SU-DHL-6 (cell line): ENCODE measurements at regions not wholly inside any gene's neighbourhood (a gene's known extent, or its start where the extent isn't known, plus 50 kb on each side); places are given as distances from the start of the nearest gene placed in this dataset.
"Not testable (repeated sequence)": the region's sequence is repeated elsewhere in the genome, so short reads cannot be mapped to it uniquely, and the experiment has no call there.

ENCODE experiments used
- H2AFZ ChIP-seq: fragments of 200-600 bp; sonication (generic); 2 replicates; pipeline ENCODE4 v1.6.1; 2014; ENCODE audit warnings: low read depth, mild to moderate bottlenecking, moderate library complexity, mixed read lengths, antibody characterized with exemption, low read length; ENCODE audit not compliant: severe bottlenecking
- H3F3A ChIP-seq: fragments of 200-600 bp; shearing (Covaris generic); 2 replicates; pipeline ENCODE4 v1.6.0; 2016; ENCODE audit warnings: antibody characterized with exemption, mild to moderate bottlenecking; ENCODE audit not compliant: insufficient read depth
- H3K27ac ChIP-seq: fragments of 200-600 bp; sonication (generic); 2 replicates; pipeline ENCODE4 v1.5.1; 2016; ENCODE audit warnings: low read depth, mild to moderate bottlenecking, low read length, moderate library complexity, mixed read lengths
- H3K27me3 ChIP-seq: fragments of 200-600 bp; sonication (generic), shearing (Covaris generic); 2 replicates; pipeline ENCODE4 v1.6.0; 2014; ENCODE audit warnings: mild to moderate bottlenecking, low read length
- H3K36me3 ChIP-seq: fragments of 200-600 bp; sonication (generic); 2 replicates; pipeline ENCODE4 v1.6.1; 2014; ENCODE audit warnings: mild to moderate bottlenecking, low read length, mixed read lengths
- H3K4me2 ChIP-seq: fragments of 300-600, 200-600 bp; shearing (Covaris generic), sonication (generic); 2 replicates; pipeline ENCODE4 v1.6.0; 2014; ENCODE audit warnings: low read length, low read depth, mild to moderate bottlenecking; ENCODE audit not compliant: poor library complexity, severe bottlenecking
- H3K4me3 ChIP-seq: fragments of 200-600 bp; sonication (generic); 2 replicates; pipeline ENCODE4 v1.5.1; 2014; ENCODE audit warnings: antibody characterized with exemption, low read length, mild to moderate bottlenecking, mixed read lengths; ENCODE audit not compliant: insufficient read depth, poor library complexity, severe bottlenecking
- H3K79me2 ChIP-seq: fragments of 200-600 bp; sonication (generic); 2 replicates; pipeline ENCODE4 v1.6.1; 2014; ENCODE audit warnings: mild to moderate bottlenecking, low read length, moderate library complexity; ENCODE audit not compliant: insufficient read depth
- H3K9ac ChIP-seq: fragments of 200-600 bp; sonication (generic); 2 replicates; pipeline ENCODE4 v1.7.0; 2014; ENCODE audit warnings: mild to moderate bottlenecking, low read length
- H3K9me2 ChIP-seq: fragments of 200-600 bp; sonication (generic); replicated peaks from 2 replicates; pipeline ENCODE4 v1.6.1; 2014; ENCODE audit warnings: low read length; ENCODE audit not compliant: insufficient read depth
- H3K9me3 ChIP-seq: fragments of 200-600 bp; sonication (generic); 2 replicates; pipeline ENCODE4 v1.6.1; 2014; ENCODE audit warnings: low read length, mixed read lengths; ENCODE audit not compliant: insufficient read depth
- H4K20me1 ChIP-seq: fragments of 200-600 bp; sonication (generic); 2 replicates; pipeline ENCODE4 v1.6.1; 2014; ENCODE audit warnings: low read depth, mild to moderate bottlenecking, antibody characterized with exemption, low read length, moderate library complexity, mixed read lengths
- EZH2phosphoT487 ChIP-seq: fragments of 200-600 bp; sonication (generic), shearing (Covaris generic); conservative IDR thresholded peaks from 2 replicates; pipeline ENCODE4 v1.6.1; 2018; ENCODE audit warnings: mild to moderate bottlenecking, antibody characterized with exemption, low read length, moderate library complexity, mixed read lengths
- TF ChIP-seq, protein P1 (sequence below): fragments of 200-600 bp; sonication (generic); IDR thresholded peaks from one replicate; pipeline ENCODE4 v1.5.1; 2017; ENCODE audit warnings: antibody characterized with exemption, mild to moderate bottlenecking, low read length, moderate library complexity; ENCODE audit not compliant: insufficient read depth, poor library complexity, severe bottlenecking

GRCh38 chr6:86756640-86757229 is 180.6 kb upstream of the HTR1E start:
- no peaks in the 10 kb centered on the region for H3K79me2 ChIP-seq
- no peaks in the 10 kb centered on the region for H3K27me3 ChIP-seq
- no peaks in the 10 kb centered on the region for H3K36me3 ChIP-seq
- no peak overlapping the region for H2AFZ ChIP-seq
- no peak overlapping the region for H3K4me3 ChIP-seq
- H3K9ac ChIP-seq = no peak overlapping the region
- H4K20me1 ChIP-seq = no peaks in the 10 kb centered on the region
- no peaks in the 10 kb centered on the region for H3K9me2 ChIP-seq
- H3F3A ChIP-seq = no peaks in the 10 kb centered on the region
- H3K27ac ChIP-seq = no peak overlapping the region
- H3K4me2 ChIP-seq = no peak overlapping the region
- TF ChIP-seq EZH2phosphoT487 = no peak
- TF ChIP-seq, protein P1, sequence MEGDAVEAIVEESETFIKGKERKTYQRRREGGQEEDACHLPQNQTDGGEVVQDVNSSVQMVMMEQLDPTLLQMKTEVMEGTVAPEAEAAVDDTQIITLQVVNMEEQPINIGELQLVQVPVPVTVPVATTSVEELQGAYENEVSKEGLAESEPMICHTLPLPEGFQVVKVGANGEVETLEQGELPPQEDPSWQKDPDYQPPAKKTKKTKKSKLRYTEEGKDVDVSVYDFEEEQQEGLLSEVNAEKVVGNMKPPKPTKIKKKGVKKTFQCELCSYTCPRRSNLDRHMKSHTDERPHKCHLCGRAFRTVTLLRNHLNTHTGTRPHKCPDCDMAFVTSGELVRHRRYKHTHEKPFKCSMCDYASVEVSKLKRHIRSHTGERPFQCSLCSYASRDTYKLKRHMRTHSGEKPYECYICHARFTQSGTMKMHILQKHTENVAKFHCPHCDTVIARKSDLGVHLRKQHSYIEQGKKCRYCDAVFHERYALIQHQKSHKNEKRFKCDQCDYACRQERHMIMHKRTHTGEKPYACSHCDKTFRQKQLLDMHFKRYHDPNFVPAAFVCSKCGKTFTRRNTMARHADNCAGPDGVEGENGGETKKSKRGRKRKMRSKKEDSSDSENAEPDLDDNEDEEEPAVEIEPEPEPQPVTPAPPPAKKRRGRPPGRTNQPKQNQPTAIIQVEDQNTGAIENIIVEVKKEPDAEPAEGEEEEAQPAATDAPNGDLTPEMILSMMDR = no peak
- H3K9me3 ChIP-seq = no peaks in the 10 kb centered on the region

GRCh38 chr6:86744048-86744447 is 193.3 kb upstream of the HTR1E start:
- Histone ChIP-seq H4K20me1 (no peaks in the 10 kb centered on the region), H3K27me3 (no peaks in the 10 kb centered on the region), H3K4me3 (no peak overlapping the region), H3K9me2 (no peaks in the 10 kb centered on the region), H3F3A (no peaks in the 10 kb centered on the region), H3K36me3 (no peaks in the 10 kb centered on the region), H3K9ac (no peak overlapping the region), H3K79me2 (no peaks in the 10 kb centered on the region), H3K27ac (no peak overlapping the region), H3K4me2 (no peak overlapping the region), H3K9me3 (no peaks in the 10 kb centered on the region), H2AFZ (no peak overlapping the region)
- TF ChIP-seq EZH2phosphoT487 = no peak
- TF ChIP-seq, protein P1 = no peak

DNA sequence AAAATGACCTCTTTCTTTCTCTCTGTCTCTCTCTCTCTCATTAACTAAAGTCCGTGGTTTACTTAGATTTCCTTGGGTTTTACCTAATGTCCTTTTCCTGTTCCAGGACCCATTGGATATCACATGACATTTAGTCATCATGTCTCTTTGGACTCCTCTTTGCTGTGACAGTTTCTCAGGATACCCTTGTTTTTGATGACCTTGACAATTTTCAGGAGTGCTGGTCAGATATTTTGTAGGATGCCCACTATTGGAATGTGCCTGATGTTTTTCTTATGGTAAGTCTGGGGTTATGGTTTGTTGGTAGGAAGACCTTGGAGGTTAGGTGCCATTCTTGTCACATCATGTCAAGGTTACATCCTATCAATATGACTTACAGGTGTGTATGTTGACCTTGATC is 199.2 kb upstream of the HTR1E start:
- Histone ChIP-seq H3K4me2 (no peak overlapping the region), H3K27ac (no peak overlapping the region), H3F3A (no peaks in the 10 kb centered on the region), H2AFZ (no peak overlapping the region), H3K27me3 (no peaks in the 10 kb centered on the region), H3K9me3 (no peaks in the 10 kb centered on the region), H3K4me3 (no peak overlapping the region), H4K20me1 (no peaks in the 10 kb centered on the region), H3K79me2 (no peaks in the 10 kb centered on the region), H3K9me2 (no peaks in the 10 kb centered on the region), H3K36me3 (no peaks in the 10 kb centered on the region), H3K9ac (no peak overlapping the region)
- TF ChIP-seq, protein P1 = no peak
- no peak for TF ChIP-seq EZH2phosphoT487

GRCh38 chr6:86731631-86732030 is 205.7 kb upstream of the HTR1E start:
- not testable (repeated sequence) for H3K4me3 ChIP-seq, H3K4me2 ChIP-seq, H3K27ac ChIP-seq, H3K36me3 ChIP-seq, H3K27me3 ChIP-seq, H3K9me3 ChIP-seq, H3K9ac ChIP-seq, H3K79me2 ChIP-seq, H4K20me1 ChIP-seq, H3K9me2 ChIP-seq, H3F3A ChIP-seq, H2AFZ ChIP-seq

DNA sequence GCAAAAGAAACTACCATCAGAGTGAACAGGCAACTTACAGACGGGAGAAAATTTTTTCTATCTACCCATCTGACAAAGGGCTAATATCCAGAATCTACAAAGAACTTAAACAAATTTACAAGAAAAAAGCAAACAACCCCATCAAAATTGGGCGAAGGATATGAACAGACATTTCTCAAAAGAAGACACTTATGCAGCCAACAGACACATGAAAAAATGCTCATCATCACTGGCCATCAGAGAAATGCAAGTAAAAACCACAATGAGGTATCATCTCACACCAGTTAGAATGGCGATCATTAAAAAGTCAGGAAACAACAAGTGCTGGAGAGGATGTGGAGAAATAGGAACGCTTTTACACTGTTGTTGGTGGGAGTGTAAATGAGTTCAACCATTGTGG is 206.6 kb upstream of the HTR1E start:
- not testable (repeated sequence) for H3K9ac ChIP-seq, H3K36me3 ChIP-seq, H4K20me1 ChIP-seq, H3K27me3 ChIP-seq, H3K79me2 ChIP-seq, H2AFZ ChIP-seq, H3F3A ChIP-seq, H3K9me3 ChIP-seq, H3K4me2 ChIP-seq, H3K4me3 ChIP-seq, H3K27ac ChIP-seq, H3K9me2 ChIP-seq
